OCI-LY3 (cell line): ENCODE measurements at regions not wholly inside any gene's neighbourhood (a gene's known extent, or its start where the extent isn't known, plus 50 kb on each side); places are given as distances from the start of the nearest gene placed in this dataset.
"Not testable (repeated sequence)": the region's sequence is repeated elsewhere in the genome, so short reads cannot be mapped to it uniquely, and the experiment has no call there.

Source experiments
- EZH2phosphoT487 ChIP-seq: fragments of 200-600 bp; shearing (Covaris generic); IDR thresholded peaks from 2 replicates; pipeline ENCODE4 v1.6.1; 2018; ENCODE audit warnings: antibody characterized with exemption, mixed run types, low read depth
- TF ChIP-seq, protein P1 (sequence below): fragments of 200-600, 300-600 bp; sonication (generic); IDR thresholded peaks from 2 replicates; pipeline ENCODE4 v1.5.1; 2014; ENCODE audit warnings: antibody characterized with exemption, low read length, low read depth

DNA sequence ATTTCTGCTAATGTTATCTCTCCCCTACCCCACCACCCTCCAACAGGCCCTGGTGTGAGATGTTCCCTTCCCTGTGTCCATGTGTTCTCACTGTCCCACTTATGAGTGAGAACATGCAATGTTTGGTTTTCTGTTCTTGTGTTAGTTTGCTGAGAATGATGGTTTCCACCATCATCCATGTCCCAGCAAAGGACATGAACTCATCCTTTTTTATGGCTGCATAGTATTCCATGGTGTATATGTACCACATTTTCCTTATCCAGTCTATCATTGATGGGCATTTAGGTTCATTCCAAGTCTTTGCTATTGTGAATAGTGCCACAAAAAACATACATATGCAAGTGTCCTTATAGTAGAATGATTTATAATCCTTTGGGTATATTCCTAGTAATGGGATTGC, 104.5 kb downstream of the ZNF33B start:
- TF ChIP-seq, protein P1, sequence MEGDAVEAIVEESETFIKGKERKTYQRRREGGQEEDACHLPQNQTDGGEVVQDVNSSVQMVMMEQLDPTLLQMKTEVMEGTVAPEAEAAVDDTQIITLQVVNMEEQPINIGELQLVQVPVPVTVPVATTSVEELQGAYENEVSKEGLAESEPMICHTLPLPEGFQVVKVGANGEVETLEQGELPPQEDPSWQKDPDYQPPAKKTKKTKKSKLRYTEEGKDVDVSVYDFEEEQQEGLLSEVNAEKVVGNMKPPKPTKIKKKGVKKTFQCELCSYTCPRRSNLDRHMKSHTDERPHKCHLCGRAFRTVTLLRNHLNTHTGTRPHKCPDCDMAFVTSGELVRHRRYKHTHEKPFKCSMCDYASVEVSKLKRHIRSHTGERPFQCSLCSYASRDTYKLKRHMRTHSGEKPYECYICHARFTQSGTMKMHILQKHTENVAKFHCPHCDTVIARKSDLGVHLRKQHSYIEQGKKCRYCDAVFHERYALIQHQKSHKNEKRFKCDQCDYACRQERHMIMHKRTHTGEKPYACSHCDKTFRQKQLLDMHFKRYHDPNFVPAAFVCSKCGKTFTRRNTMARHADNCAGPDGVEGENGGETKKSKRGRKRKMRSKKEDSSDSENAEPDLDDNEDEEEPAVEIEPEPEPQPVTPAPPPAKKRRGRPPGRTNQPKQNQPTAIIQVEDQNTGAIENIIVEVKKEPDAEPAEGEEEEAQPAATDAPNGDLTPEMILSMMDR = not testable (repeated sequence)
- not testable (repeated sequence) for TF ChIP-seq EZH2phosphoT487
